ENCODE measurements at regions not wholly inside any gene's neighbourhood (a gene's known extent, or its start where the extent isn't known, plus 50 kb on each side); places are given as distances from the start of the nearest gene placed in this dataset.
"Not testable (repeated sequence)": the region's sequence is repeated elsewhere in the genome, so short reads cannot be mapped to it uniquely, and the experiment has no call there.

GRCh38 chr11:115605871-115606497, 101.8 kb upstream of the CADM1 start:
- DNase-seq (ENCODE audit: low spot score) = no peak

GRCh38 chr11:115605397-115605796, 101.2 kb upstream of the CADM1 start:
- not testable (repeated sequence) for DNase-seq (ENCODE audit: low spot score)

- no peak for DNase-seq (ENCODE audit: low spot score)
Measured at GRCh38 chr11:115599125-115599524, 94.9 kb upstream of the CADM1 start.

- DNase-seq (ENCODE audit: low spot score) = no peak
Measured at GRCh38 chr11:115598257-115598901, 94.2 kb upstream of the CADM1 start.

- no peak for DNase-seq (ENCODE audit: low spot score)
Measured at GRCh38 chr11:115591380-115591779, 87.2 kb upstream of the CADM1 start.

- no peak for DNase-seq (ENCODE audit: low spot score)
Measured at GRCh38 chr11:115590254-115590653, 86.0 kb upstream of the CADM1 start.

- no peak for DNase-seq (ENCODE audit: low spot score)
Measured at GRCh38 chr11:115587718-115588342, 83.6 kb upstream of the CADM1 start.

GRCh38 chr11:115585361-115586024, 81.3 kb upstream of the CADM1 start:
- no peak for DNase-seq (ENCODE audit: low spot score)

- DNase-seq (ENCODE audit: low spot score) = no peak
Measured at GRCh38 chr11:115581871-115582639, 77.8 kb upstream of the CADM1 start.

- DNase-seq (ENCODE audit: low spot score) = no peak
Measured at GRCh38 chr11:115580927-115581680, 76.9 kb upstream of the CADM1 start.

GRCh38 chr11:115580416-115580815, 76.2 kb upstream of the CADM1 start:
- DNase-seq (ENCODE audit: low spot score) = no peak

GRCh38 chr11:115579181-115579825, 75.1 kb upstream of the CADM1 start:
- DNase-seq (ENCODE audit: low spot score) = no peak

- DNase-seq (ENCODE audit: low spot score) = no peak
Measured at GRCh38 chr11:115578275-115578674, 74.1 kb upstream of the CADM1 start.

GRCh38 chr11:115577701-115578100, 73.5 kb upstream of the CADM1 start:
- no peak for DNase-seq (ENCODE audit: low spot score)

GRCh38 chr11:115576606-115577380, 72.6 kb upstream of the CADM1 start:
- DNase-seq (ENCODE audit: low spot score) = no peak

GRCh38 chr11:115572551-115572950, 68.3 kb upstream of the CADM1 start:
- no peak for DNase-seq (ENCODE audit: low spot score)

- DNase-seq (ENCODE audit: low spot score) = no peak
Measured at GRCh38 chr11:115566180-115566764, 62.1 kb upstream of the CADM1 start.

GRCh38 chr11:115564851-115565250, 60.6 kb upstream of the CADM1 start:
- no peak for DNase-seq (ENCODE audit: low spot score)

- no peak for DNase-seq (ENCODE audit: low spot score)
Measured at GRCh38 chr11:115561116-115561515, 56.9 kb upstream of the CADM1 start.

GRCh38 chr11:115558635-115559034, 54.4 kb upstream of the CADM1 start:
- DNase-seq (ENCODE audit: low spot score) = no peak

All from Ammon's horn (tissue), 1 donor.